ENCODE measurements at regions not wholly inside any gene's neighbourhood (a gene's known extent, or its start where the extent isn't known, plus 50 kb on each side); places are given as distances from the start of the nearest gene placed in this dataset.

GRCh38 chr13:104645786-104646185, 1579.6 kb upstream of the SLC10A2 start:
- TF ChIP-seq CTCF (conservative IDR thresholded peaks at IDR 0.05 in 1 of 2, IDR thresholded peaks at IDR 0.05 in 1 of 2; ENCODE audit: extremely low read depth in 1 of 2, insufficient read depth in 1 of 2, low read depth in 1 of 2, low read length in 2 of 2), result no peak
- TF ChIP-seq EZH2 (IDR thresholded peaks at IDR 0.05; ENCODE audit: borderline replicate concordance, low read length), result no peak

Measured in mammary epithelial cell (primary cell).